ENCODE measurements at regions not wholly inside any gene's neighbourhood (a gene's known extent, or its start where the extent isn't known, plus 50 kb on each side); places are given as distances from the start of the nearest gene placed in this dataset.

DNA sequence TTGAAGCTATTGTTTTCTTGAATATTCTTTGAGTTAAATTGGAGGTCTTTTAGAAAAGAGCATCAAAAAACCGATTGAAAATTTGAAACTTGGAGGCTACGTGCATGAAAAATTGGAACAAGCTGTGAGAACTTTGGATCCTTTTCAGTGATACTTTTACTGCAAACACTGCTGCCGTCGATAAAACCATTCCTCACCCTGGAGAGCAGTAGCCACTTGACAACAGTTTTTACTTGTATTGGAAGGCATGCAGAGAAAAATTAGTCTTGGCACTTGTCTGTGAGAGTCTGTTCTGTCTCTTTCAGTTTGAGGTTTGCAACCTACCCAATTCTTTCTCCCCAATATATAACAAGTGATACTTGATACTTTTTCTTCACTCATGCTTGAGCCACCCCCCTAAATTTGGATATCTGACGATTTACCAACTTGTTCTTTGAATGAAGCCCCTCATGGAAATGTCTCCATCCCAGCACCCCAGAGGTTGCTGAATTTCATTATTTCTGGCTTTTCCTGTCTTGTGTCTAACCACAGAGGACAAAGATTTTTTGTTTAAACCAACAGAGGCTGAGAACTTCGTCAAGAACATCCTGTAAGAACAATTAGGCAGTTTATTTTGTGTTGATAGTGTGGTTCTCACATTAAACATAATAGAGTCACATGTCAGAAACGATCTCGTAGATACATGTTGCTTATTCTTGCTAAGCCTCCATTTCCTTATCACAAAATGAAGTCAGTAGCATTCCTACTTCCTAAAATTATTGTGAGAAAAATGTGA lies 307.3 kb upstream of the PLSCR5 start:
- in situ Hi-C loops (cut with MboI; ENCODE audit: low pct_ligation_motif_present in 1 of 4, low pct_unique_long_range_greater_than_20kb in 1 of 4, low sequenced_read_pairs in 3 of 4) = no loop called here
- Histone ChIP-seq H3K9me3 (no peaks in the 10 kb centered on the region), H3K27ac (no peak overlapping the region), H3K27me3 (no peaks in the 10 kb centered on the region), H3K36me3 (no peaks in the 10 kb centered on the region), H3K4me3 (no peak overlapping the region), H3K4me1 (no peaks in the 10 kb centered on the region)
- TF ChIP-seq EP300 (IDR thresholded peaks at IDR 0.05; ENCODE audit: low read depth) (no peak), POLR2AphosphoS5 (IDR thresholded peaks at IDR 0.05) (no peak), POLR2A (IDR thresholded peaks at IDR 0.05) (no peak), CTCF (IDR thresholded peaks at IDR 0.05) (no peak)
- DNase-seq = no peak
- WGBS, 2 donors (ENCODE audit: low coverage in 1 of 2) = 43 to 49% methylated on average over 7 to 8 of the region's 8 CpGs
- intact Hi-C loops (cut with DNase I; ENCODE audit: low total_unique reads) = no loop called here

DNA sequence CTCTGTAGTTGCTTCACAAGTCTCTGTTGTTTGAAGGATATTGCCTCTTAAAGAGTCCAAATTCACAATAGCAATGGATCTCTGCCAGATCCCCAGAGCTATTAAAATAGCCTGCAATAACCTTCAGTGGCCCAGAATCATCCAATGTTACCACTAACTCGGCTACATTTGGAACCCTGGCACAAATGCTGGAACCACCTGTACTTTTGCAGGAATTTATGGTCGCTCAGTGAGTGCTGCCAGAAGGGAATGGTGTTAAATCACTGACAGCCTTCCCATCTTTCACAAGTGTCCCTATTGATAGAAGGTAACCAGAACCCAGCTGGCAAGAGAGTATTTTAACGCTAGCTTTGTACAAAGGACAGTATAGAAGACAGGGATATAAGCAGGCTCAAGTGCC lies 298.8 kb upstream of the PLSCR5 start:
- Histone ChIP-seq H3K4me1 (peaks cover 0 to 4% (median 0%) of the 10 kb centered on the region in 4 donors), H3K27me3 (no peaks in the 10 kb centered on the region), H3K4me3 (no peak overlapping the region), H3K27ac (peak overlapping the region in 1 of 4 donors; percentile 19), H3K9me3 (no peaks in the 10 kb centered on the region), H3K36me3 (no peaks in the 10 kb centered on the region)
- 47 to 67% methylated on average over 1 to 3 of the region's 3 CpGs for WGBS, 2 donors (ENCODE audit: low coverage in 1 of 2)
- intact Hi-C loops (cut with DNase I; ENCODE audit: low total_unique reads) = no loop called here
- TF ChIP-seq CTCF (IDR thresholded peaks at IDR 0.05) (no peak), POLR2AphosphoS5 (IDR thresholded peaks at IDR 0.05) (no peak), POLR2A (IDR thresholded peaks at IDR 0.05) (no peak), EP300 (IDR thresholded peaks at IDR 0.05; ENCODE audit: low read depth) (no peak)
- DNase-seq = no peak
- in situ Hi-C loops (cut with MboI; ENCODE audit: low pct_ligation_motif_present in 1 of 4, low pct_unique_long_range_greater_than_20kb in 1 of 4, low sequenced_read_pairs in 3 of 4) = no loop called here

GRCh38 chr3:146899171-146899570 lies 294.0 kb upstream of the PLSCR5 start:
- Histone ChIP-seq H3K9me3 (no peaks in the 10 kb centered on the region), H3K4me3 (no peak overlapping the region), H3K27me3 (no peaks in the 10 kb centered on the region), H3K27ac (no peak overlapping the region), H3K36me3 (no peaks in the 10 kb centered on the region), H3K4me1 (peaks cover 0 to 4% (median 0%) of the 10 kb centered on the region in 4 donors)
- WGBS, 2 donors (ENCODE audit: low coverage in 1 of 2) = 58 to 62% methylated on average over 3 of the region's 3 CpGs
- no peak for DNase-seq
- TF ChIP-seq CTCF (IDR thresholded peaks at IDR 0.05) = no peak
- TF ChIP-seq POLR2A (IDR thresholded peaks at IDR 0.05) = no peak
- TF ChIP-seq EP300 (IDR thresholded peaks at IDR 0.05; ENCODE audit: low read depth) = no peak
- TF ChIP-seq POLR2AphosphoS5 (IDR thresholded peaks at IDR 0.05) = no peak
- in situ Hi-C loops (cut with MboI; ENCODE audit: low pct_ligation_motif_present in 1 of 4, low pct_unique_long_range_greater_than_20kb in 1 of 4, low sequenced_read_pairs in 3 of 4) = no loop called here
- intact Hi-C loops (cut with DNase I; ENCODE audit: low total_unique reads) = no loop called here

- H3K4me3 ChIP-seq = no peak overlapping the region
- no peaks in the 10 kb centered on the region for H3K27me3 ChIP-seq
- 69 to 81% methylated on average over 4 of the region's 4 CpGs for WGBS, 2 donors (ENCODE audit: low coverage in 1 of 2)
- DNase-seq = no peak
- intact Hi-C loops (cut with DNase I; ENCODE audit: low total_unique reads) = no loop called here
- no peaks in the 10 kb centered on the region for H3K36me3 ChIP-seq
- H3K27ac ChIP-seq = no peak overlapping the region
- in situ Hi-C loops (cut with MboI; ENCODE audit: low pct_ligation_motif_present in 1 of 4, low pct_unique_long_range_greater_than_20kb in 1 of 4, low sequenced_read_pairs in 3 of 4) = no loop called here
- no peak for TF ChIP-seq POLR2A (IDR thresholded peaks at IDR 0.05)
- no peak for TF ChIP-seq EP300 (IDR thresholded peaks at IDR 0.05; ENCODE audit: low read depth)
- TF ChIP-seq POLR2AphosphoS5 (IDR thresholded peaks at IDR 0.05) = no peak
- TF ChIP-seq CTCF (IDR thresholded peaks at IDR 0.05) = no peak
- no peaks in the 10 kb centered on the region for H3K4me1 ChIP-seq
- H3K9me3 ChIP-seq = no peaks in the 10 kb centered on the region
Observed at GRCh38 chr3:146896711-146897110, 291.6 kb upstream of the PLSCR5 start.
